GM21529 (cell line): ENCODE measurements at regions not wholly inside any gene's neighbourhood (a gene's known extent, or its start where the extent isn't known, plus 50 kb on each side); places are given as distances from the start of the nearest gene placed in this dataset.

ENCODE experiments used
- ATAC-seq: cut with Tn5 transposase; IDR thresholded peaks from one replicate; pipeline ENCODE4 v1.9.1; 2021; ENCODE audit not compliant: unreplicated experiment

DNA sequence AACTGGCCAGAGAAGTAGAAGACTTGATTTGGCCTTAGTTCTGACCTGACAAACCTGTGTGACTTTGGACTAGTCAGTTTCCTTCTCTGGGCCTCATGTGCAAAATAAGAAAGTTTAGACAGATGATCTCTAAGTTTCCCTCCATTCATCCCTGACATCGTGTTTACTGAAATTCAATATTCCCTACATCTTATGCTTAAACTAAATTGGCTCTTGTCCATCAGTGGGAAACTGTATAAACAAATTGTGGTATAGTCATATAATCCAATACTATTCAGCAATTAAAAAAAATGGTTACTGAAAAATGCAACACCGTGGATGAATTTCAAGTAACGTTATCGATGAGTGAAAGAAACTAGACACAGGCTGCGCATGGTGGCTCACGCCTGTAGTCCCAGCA is 64.4 kb upstream of the HRH1 start:
- no peak for ATAC-seq

DNA sequence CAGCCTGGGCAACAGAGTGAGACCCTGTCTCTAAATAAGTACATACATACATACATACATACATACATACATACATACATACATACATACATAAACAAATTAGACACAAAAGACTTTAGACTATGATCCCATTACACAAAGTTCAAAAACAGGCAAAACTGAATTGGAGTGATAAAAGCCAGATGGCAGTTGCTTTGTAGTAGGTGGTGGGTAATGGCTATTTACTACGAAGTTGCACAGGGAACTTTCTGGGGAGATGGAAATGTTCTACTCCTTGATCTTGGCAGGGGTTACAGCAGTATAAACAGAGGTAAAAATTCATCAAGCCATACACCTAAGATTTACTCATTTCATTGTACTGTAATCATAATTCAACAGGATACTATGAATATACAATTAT is 63.7 kb upstream of the HRH1 start:
- no peak for ATAC-seq

DNA sequence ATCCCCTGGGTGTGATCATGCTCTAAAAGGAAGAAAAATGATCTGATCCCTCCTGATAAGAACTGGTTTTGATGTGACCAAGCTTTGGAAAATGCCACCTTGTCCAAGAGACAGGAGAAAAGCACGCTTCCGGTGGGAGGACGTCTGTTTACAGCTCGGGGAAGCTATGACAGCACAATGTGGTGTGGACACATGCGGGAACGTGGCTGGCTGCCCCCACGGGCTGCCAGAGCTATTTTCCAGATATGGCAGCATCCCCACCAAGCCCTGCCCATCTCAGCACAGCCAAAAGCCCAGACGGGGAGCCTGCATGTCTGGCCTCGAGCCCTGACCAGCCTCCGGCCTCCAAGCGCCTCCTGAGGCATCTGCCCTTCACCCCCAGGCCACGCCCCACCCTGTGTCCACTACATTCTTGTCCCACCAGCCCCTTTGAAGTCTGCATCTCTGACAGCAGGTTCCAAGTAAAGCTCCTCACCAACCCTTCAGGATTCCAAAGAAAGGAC is 63.2 kb upstream of the HRH1 start:
- no peak for ATAC-seq

DNA sequence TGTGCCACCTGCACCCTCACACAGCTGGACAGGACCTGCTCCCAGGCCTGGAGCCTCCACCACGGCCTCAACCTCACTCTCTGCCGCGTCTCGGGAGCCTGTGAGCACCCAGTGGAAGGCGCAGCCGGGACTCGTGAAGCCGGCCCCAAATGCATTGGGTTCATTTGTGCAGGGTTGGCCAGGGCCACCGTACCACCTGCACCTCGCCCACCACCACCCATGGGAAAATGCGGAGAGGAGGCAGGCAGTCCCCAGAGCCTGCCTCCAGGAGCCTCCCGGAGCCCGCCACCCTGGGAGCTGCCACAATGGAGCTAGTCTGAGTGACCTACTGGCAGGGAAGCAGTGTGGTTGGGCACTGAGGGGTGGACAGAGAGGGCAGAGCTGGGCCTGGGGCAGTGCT is 62.5 kb upstream of the HRH1 start:
- ATAC-seq = no peak

DNA sequence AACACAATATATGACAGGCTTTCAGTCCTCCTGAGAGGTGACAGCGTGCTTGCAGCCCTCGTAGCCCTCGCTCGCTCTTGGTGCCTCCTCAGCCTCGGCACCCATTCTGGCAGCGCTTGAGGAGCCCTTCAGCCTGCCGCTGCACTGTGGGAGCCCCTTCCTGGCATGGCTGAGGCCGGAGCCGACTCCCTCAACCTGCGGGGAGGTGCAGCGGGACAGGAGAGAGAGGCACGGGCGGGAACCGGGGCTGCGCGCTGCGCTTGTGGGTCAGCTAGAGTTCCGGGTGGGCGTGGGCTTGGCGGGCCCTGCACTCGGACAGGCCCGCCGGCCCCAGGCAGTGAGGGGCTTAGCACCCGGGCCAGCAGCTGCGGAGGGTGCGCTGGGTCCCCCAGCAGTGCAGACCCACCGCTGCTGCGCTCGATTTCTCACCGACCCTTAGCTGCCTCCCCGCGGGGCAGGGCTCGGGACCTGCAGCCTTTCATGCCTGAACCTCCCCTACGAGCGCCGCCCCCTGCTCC is 60.4 kb upstream of the HRH1 start:
- no peak for ATAC-seq

DNA sequence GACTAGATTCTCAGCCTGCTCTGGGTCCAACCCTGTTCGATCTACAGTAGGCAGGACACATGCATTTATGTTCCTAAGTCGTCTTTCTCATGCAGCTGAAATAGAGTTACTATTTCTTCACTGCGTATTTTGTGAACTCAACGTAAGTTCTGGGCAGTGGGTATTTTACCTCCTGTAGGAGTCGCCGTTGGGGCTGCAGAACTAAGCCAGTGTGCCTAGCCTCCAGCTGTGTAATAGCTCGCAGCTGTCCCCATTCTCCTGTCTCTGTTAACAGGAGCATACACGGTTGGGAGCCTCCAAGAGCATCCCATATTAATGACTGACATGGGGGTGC is 58.4 kb upstream of the HRH1 start:
- ATAC-seq = no peak

DNA sequence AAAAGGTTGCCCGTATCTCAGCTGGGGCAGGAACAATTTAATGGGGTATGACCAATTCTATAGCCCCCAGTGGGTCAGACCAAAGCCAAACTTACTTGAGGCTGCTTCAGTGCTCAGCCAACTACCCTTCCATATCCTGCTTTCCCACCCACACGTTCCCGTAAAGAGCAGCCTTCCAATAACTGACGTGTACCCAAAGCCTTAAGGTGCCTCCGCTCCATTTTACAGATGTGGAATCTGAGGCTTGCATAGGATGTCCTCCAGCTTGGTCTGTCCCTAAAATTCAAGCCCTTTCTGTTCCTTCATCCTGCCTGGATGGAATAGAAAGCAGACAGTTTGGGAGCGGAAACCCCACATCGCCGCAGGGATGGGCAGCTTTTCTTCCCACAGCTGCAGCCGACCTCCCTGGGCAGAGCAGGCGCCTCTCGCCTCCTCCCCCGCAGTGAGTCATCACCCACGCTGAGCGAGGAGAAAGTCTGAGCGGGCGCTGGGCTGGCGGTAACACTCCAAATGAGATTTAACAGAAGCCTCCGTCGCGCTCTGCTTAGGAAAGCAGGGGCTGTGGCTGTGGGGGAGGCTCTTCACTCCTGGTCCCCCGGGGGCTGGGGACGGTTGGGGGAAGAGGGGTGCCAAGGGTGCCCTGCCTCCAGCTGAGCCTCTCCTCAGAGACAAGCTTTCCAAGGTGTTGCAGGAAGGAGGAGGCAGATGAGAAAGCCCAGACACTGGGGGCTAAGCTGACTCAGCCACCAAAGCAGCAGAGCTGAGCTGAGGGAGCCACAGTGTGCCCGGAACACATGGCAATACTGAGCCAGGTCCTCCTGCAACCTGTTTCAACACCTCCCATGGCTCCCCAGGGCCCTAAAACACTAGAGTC is 57.8 kb upstream of the HRH1 start:
- peak; percentile 59 for ATAC-seq

DNA sequence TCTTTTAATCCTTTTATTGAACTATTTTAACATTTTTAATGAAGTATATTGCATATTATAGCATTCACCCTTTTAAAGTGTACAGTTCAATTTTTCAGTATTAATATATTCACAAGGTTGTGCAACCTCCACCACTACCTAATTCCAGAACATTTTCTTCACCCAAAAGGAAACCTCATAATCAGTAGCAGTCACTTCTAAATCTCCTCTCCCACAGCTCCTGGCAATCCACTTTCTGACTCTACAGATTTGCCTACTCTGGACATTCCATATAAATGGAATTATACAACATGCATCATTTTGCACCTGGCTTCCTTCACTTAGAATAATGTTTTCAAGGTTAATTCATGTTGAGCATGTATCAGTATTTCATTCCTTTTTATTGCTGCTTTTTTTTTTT is 55.0 kb upstream of the HRH1 start:
- ATAC-seq = no peak
